A549 (cell line): ENCODE measurements at regions not wholly inside any gene's neighbourhood (a gene's known extent, or its start where the extent isn't known, plus 50 kb on each side); places are given as distances from the start of the nearest gene placed in this dataset.

Experiments
- ATAC-seq, 2 experiments: fragments of 200-7000 bp in 1 of 2; fragments of >200 bp in 1 of 2; cut with Nextera tagmentation in 1 of 2; cut with Tn5 transposase in 1 of 2; 3 replicates each; pipeline versions ENCODE4 v1.8.0 to v1.9.1; 2018 to 2020; ENCODE audit warnings: mild to moderate bottlenecking in 1 of 2, moderate library complexity in 1 of 2
- CTCF ChIA-PET: fragments of 300-600 bp; sonication (Branson Sonifier 250); formaldehyde crosslinking; extraction: SDS; loops from one replicate; lab custom pipeline; 2021; ENCODE audit warnings: antibody characterized with exemption, inconsistent platforms; lab: Yijun Ruan, JAX
- POLR2A ChIA-PET: fragments of 350-600 bp; formaldehyde crosslinking; extraction: SDS; loops from one replicate; lab custom pipeline; 2021; ENCODE audit warnings: antibody characterized with exemption, inconsistent platforms; lab: Yijun Ruan, JAX
- DNase-seq, 2 experiments: peaks; one replicate each; pipeline versions ENCODE4 v3.0.0 to v3.0.0-alpha.2; 2011 to 2016; ENCODE audit warnings: low read depth in 1 of 2, low spot score in 1 of 2
- FAIRE-seq: peaks from 2 replicates; lab custom pipeline; 2011; peaks lifted over from hg19 to GRCh38; lab: Jason Lieb, UNC
- H3K27ac ChIP-seq, 2 experiments: fragments of >200 bp; sonication (Bioruptor Twin); formaldehyde crosslinking; 3 replicates each; pipeline ENCODE4 v1.5.1; 2016 to 2017
- H3K4me1 ChIP-seq: fragments of >200 bp; sonication (Bioruptor Twin); formaldehyde crosslinking; 3 replicates; pipeline ENCODE4 v1.6.1; 2016
- H3K4me2 ChIP-seq: fragments of >200 bp; sonication (Bioruptor Twin); formaldehyde crosslinking; 3 replicates; pipeline ENCODE4 v1.6.1; 2016
- H3K4me3 ChIP-seq: fragments of >200 bp; sonication (Bioruptor Twin); formaldehyde crosslinking; 3 replicates; pipeline ENCODE4 v1.5.1; 2016
- H3K9me3 ChIP-seq: fragments of >200 bp; sonication (Bioruptor Twin); formaldehyde crosslinking; 3 replicates; pipeline ENCODE4 v1.6.1; 2016
- BHLHE40 ChIP-seq: IDR thresholded peaks from 2 replicates; pipeline ENCODE4 v1.6.1; 2012; ENCODE audit warnings: low read depth, low read length, inconsistent platforms
- CBX2 ChIP-seq: fragments of 200-600 bp; sonication (generic); IDR thresholded peaks from 2 replicates; pipeline ENCODE4 v1.6.1; 2016; ENCODE audit warnings: low read depth, mild to moderate bottlenecking, borderline replicate concordance
- CEBPB ChIP-seq, 2 experiments: fragments of >200 bp in 1 of 2; sonication (Bioruptor Twin) in 1 of 2; formaldehyde crosslinking in 1 of 2; IDR thresholded peaks; 2 replicates each; pipeline ENCODE4 v1.6.1; 2012 to 2016
- CHD2 ChIP-seq: fragments of 150-350 bp; IDR thresholded peaks from 2 replicates; pipeline ENCODE4 v1.6.1; 2014; ENCODE audit warnings: low read length; ENCODE audit not compliant: partially characterized antibody
- CHD4 ChIP-seq: fragments of 200-600 bp; sonication (generic); IDR thresholded peaks from 2 replicates; pipeline ENCODE4 v1.6.1; 2016; ENCODE audit warnings: antibody characterized with exemption, mild to moderate bottlenecking, borderline replicate concordance
- HDAC2 ChIP-seq: fragments of 200-600 bp; sonication (generic); IDR thresholded peaks from 2 replicates; pipeline ENCODE4 v1.6.1; 2016
- HES2 ChIP-seq: fragments of >200 bp; sonication (Bioruptor Twin); formaldehyde crosslinking; IDR thresholded peaks from 2 replicates; pipeline ENCODE4 v1.6.1; 2016
- HOXA7 ChIP-seq: fragments of 250-450 bp; sonication (Bioruptor Pico); IDR thresholded peaks from 2 replicates; pipeline ENCODE4 v1.5.0; 2020; ENCODE audit warnings: mild to moderate bottlenecking, moderate library complexity
- KDM5A ChIP-seq: fragments of 200-600 bp; sonication (generic); IDR thresholded peaks from 2 replicates; pipeline ENCODE4 v1.6.1; 2016; ENCODE audit warnings: antibody characterized with exemption, mild to moderate bottlenecking
- MAZ ChIP-seq: fragments of 150-350 bp; IDR thresholded peaks from 2 replicates; pipeline ENCODE4 v1.6.1; 2014; ENCODE audit warnings: antibody characterized with exemption, low read depth, low read length, borderline replicate concordance
- NR3C1 ChIP-seq: fragments of >200 bp; sonication (Bioruptor Twin); formaldehyde crosslinking; IDR thresholded peaks from 3 replicates; pipeline ENCODE4 v1.6.1; 2017
- POLR2A ChIP-seq: IDR thresholded peaks from 2 replicates; pipeline ENCODE4 v1.6.1; 2012; ENCODE audit warnings: mild to moderate bottlenecking, low read length
- RCOR1 ChIP-seq: fragments of 150-350 bp; IDR thresholded peaks from 2 replicates; pipeline ENCODE4 v1.6.1; 2014; ENCODE audit warnings: antibody characterized with exemption, low read length, low read depth
- REST ChIP-seq: fragments of 200-600 bp; sonication (generic); IDR thresholded peaks from 2 replicates; pipeline ENCODE4 v1.6.1; 2016; ENCODE audit warnings: antibody characterized with exemption, mild to moderate bottlenecking, moderate library complexity
- RFX5 ChIP-seq: fragments of 450-650 bp; IDR thresholded peaks from 2 replicates; pipeline ENCODE4 v1.7.1; 2014; ENCODE audit warnings: antibody characterized with exemption, mild to moderate bottlenecking, moderate library complexity
- RNF2 ChIP-seq: fragments of 200-600 bp; sonication (generic); IDR thresholded peaks from 2 replicates; pipeline ENCODE4 v1.6.1; 2016; ENCODE audit warnings: low read depth, mild to moderate bottlenecking, antibody characterized with exemption, moderate library complexity, borderline replicate concordance
- TFCP2L1 ChIP-seq: fragments of 250-450 bp; sonication (Bioruptor Pico); IDR thresholded peaks from 2 replicates; pipeline ENCODE4 v1.5.0; 2021; ENCODE audit warnings: mild to moderate bottlenecking
- TP53 ChIP-seq: fragments of 250-450 bp; sonication (Bioruptor Pico); IDR thresholded peaks from 2 replicates; pipeline ENCODE4 v1.5.0; 2021; ENCODE audit warnings: mild to moderate bottlenecking, moderate library complexity
- USF2 ChIP-seq: fragments of 450-650 bp; IDR thresholded peaks from 2 replicates; pipeline ENCODE4 v1.6.1; 2014; ENCODE audit warnings: antibody characterized with exemption
- ZC3H11A ChIP-seq: fragments of 450-650 bp; IDR thresholded peaks from 2 replicates; pipeline ENCODE4 v1.6.1; 2014; ENCODE audit warnings: antibody characterized with exemption, mild to moderate bottlenecking
- ZFP36 ChIP-seq: fragments of 450-650 bp; IDR thresholded peaks from 2 replicates; pipeline ENCODE4 v1.6.1; 2014; ENCODE audit warnings: borderline replicate concordance; ENCODE audit not compliant: partially characterized antibody
- WGBS: methylation state at CpG from one replicate; pipeline ENCODE4 v1.1.6; 2017; ENCODE audit errors: missing lambda C conversion rate; 5-methylcytosine and 5-hydroxymethylcytosine counted together

GRCh38 chr18:39225373-39225772 lies 1659.8 kb upstream of the CELF4 start:
- ATAC-seq (no peak), FAIRE-seq (no peak), DNase-seq (no peak)
- no peak overlapping the region for H3K4me2 ChIP-seq
- CTCF ChIA-PET, result no interaction called here
- 36% methylated on average over 1 of the region's 1 CpG for WGBS
- no peak overlapping the region for H3K4me3 ChIP-seq
- H3K4me1 ChIP-seq, result no peaks in the 10 kb centered on the region
- H3K9me3 ChIP-seq, result no peaks in the 10 kb centered on the region
- no peak overlapping the region for H3K27ac ChIP-seq
- POLR2A ChIA-PET, result no interaction called here
- TF ChIP-seq RFX5 (no peak), USF2 (no peak), HES2 (no peak), CHD2 (no peak), CBX2 (no peak), TP53 (no peak), MAZ (no peak), NR3C1 (no peak), POLR2A (no peak), RCOR1 (no peak), HDAC2 (no peak)
- TF ChIP-seq, all 56 proteins: peak for 0

GRCh38 chr18:39223283-39223682 lies 1657.7 kb upstream of the CELF4 start:
- no peaks in the 10 kb centered on the region for H3K9me3 ChIP-seq
- DNase-seq (no peak), ATAC-seq (no peak), FAIRE-seq (no peak)
- no peak overlapping the region for H3K27ac ChIP-seq
- no peak for TF ChIP-seq NR3C1
- TF ChIP-seq HDAC2, result no peak
- TF ChIP-seq BHLHE40, result no peak
- TF ChIP-seq HOXA7 (CRISPR knock-in tag), result no peak
- no peak for TF ChIP-seq TFCP2L1
- TF ChIP-seq RCOR1, result no peak
- TF ChIP-seq ZFP36, result no peak
- TF ChIP-seq CHD4, result no peak
- TF ChIP-seq TP53, result no peak
- TF ChIP-seq REST, result no peak
- no peaks in the 10 kb centered on the region for H3K4me1 ChIP-seq
- ChIA-PET CTCF (no interaction called here), POLR2A (no interaction called here)
- 85% methylated on average over 1 of the region's 1 CpG for WGBS
- no peak overlapping the region for H3K4me2 ChIP-seq
- no peak overlapping the region for H3K4me3 ChIP-seq

DNA sequence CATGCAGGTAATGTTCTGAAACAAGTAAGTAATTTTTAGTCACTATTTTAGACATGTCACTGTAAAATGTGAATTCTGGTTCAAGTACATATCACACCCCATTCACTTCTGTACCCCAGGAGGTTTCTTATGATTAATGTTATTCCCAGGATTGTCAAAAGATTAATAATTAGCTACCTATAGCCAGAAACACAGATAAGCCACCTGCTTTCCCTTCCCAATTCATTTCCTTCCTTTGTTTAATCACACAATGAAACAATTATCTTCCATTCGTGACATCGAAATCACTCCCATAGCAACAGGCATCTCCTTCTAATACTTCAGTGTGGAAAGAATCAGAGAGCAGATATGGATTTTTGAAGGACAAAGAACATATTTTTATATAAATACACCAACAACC lies 1650.3 kb upstream of the CELF4 start:
- Histone ChIP-seq H3K4me2 (no peak overlapping the region), H3K27ac (no peak overlapping the region), H3K4me1 (no peaks in the 10 kb centered on the region), H3K4me3 (no peak overlapping the region), H3K9me3 (no peaks in the 10 kb centered on the region)
- ATAC-seq (no peak), FAIRE-seq (no peak), DNase-seq (no peak)
- WGBS, result 38% methylated on average over 2 of the region's 2 CpGs
- ChIA-PET CTCF (no interaction called here), POLR2A (no interaction called here)
- TF ChIP-seq HES2 (no peak), CEBPB (IDR thresholded peaks at IDR 0.05) (no peak), TFCP2L1 (no peak), ZC3H11A (no peak), RNF2 (no peak), KDM5A (no peak)
